ENCODE measurements at regions not wholly inside any gene's neighbourhood (a gene's known extent, or its start where the extent isn't known, plus 50 kb on each side); places are given as distances from the start of the nearest gene placed in this dataset.

GRCh38 chr2:120846406-120847095, 110.9 kb downstream of the GLI2 start:
- no peak for FAIRE-seq
- no peak for DNase-seq (ENCODE audit: insufficient read length, low spot score)
- TF ChIP-seq POLR2A (IDR thresholded peaks at IDR 0.05; ENCODE audit: low read depth, low read length) = no peak
- TF ChIP-seq SPI1 (IDR thresholded peaks at IDR 0.05; ENCODE audit: low read depth, low read length) = no peak
- no peak for TF ChIP-seq POLR2AphosphoS5 (IDR thresholded peaks at IDR 0.05; ENCODE audit: low read depth, low read length)
- TF ChIP-seq PAX5 (IDR thresholded peaks at IDR 0.05; ENCODE audit: insufficient read depth, low read length, severe bottlenecking) = no peak
- TF ChIP-seq POU2F2 (IDR thresholded peaks at IDR 0.05; ENCODE audit: low read depth, low read length) = no peak
- TF ChIP-seq TAF1 (IDR thresholded peaks at IDR 0.05; ENCODE audit: low read depth, low read length) = no peak

- no peak for FAIRE-seq
- no peak for TF ChIP-seq SPI1 (IDR thresholded peaks at IDR 0.05; ENCODE audit: low read depth, low read length)
- TF ChIP-seq POU2F2 (IDR thresholded peaks at IDR 0.05; ENCODE audit: low read depth, low read length) = no peak
- no peak for TF ChIP-seq PAX5 (IDR thresholded peaks at IDR 0.05; ENCODE audit: insufficient read depth, low read length, severe bottlenecking)
- no peak for TF ChIP-seq TAF1 (IDR thresholded peaks at IDR 0.05; ENCODE audit: low read depth, low read length)
- no peak for TF ChIP-seq POLR2A (IDR thresholded peaks at IDR 0.05; ENCODE audit: low read depth, low read length)
- TF ChIP-seq POLR2AphosphoS5 (IDR thresholded peaks at IDR 0.05; ENCODE audit: low read depth, low read length) = no peak
- DNase-seq (ENCODE audit: insufficient read length, low spot score) = no peak
Measured at GRCh38 chr2:120847700-120848321, 112.1 kb downstream of the GLI2 start.

GRCh38 chr2:120849278-120849677, 113.6 kb downstream of the GLI2 start:
- FAIRE-seq (no peak), DNase-seq (ENCODE audit: insufficient read length, low spot score) (no peak)
- no peak for TF ChIP-seq PAX5 (IDR thresholded peaks at IDR 0.05; ENCODE audit: insufficient read depth, low read length, severe bottlenecking)
- TF ChIP-seq POU2F2 (IDR thresholded peaks at IDR 0.05; ENCODE audit: low read depth, low read length) = no peak
- no peak for TF ChIP-seq TAF1 (IDR thresholded peaks at IDR 0.05; ENCODE audit: low read depth, low read length)
- TF ChIP-seq POLR2A (IDR thresholded peaks at IDR 0.05; ENCODE audit: low read depth, low read length) = no peak
- no peak for TF ChIP-seq SPI1 (IDR thresholded peaks at IDR 0.05; ENCODE audit: low read depth, low read length)
- TF ChIP-seq POLR2AphosphoS5 (IDR thresholded peaks at IDR 0.05; ENCODE audit: low read depth, low read length) = no peak

- no peak for TF ChIP-seq PAX5 (IDR thresholded peaks at IDR 0.05; ENCODE audit: insufficient read depth, low read length, severe bottlenecking)
- no peak for TF ChIP-seq POLR2A (IDR thresholded peaks at IDR 0.05; ENCODE audit: low read depth, low read length)
- no peak for TF ChIP-seq SPI1 (IDR thresholded peaks at IDR 0.05; ENCODE audit: low read depth, low read length)
- TF ChIP-seq POLR2AphosphoS5 (IDR thresholded peaks at IDR 0.05; ENCODE audit: low read depth, low read length) = no peak
- TF ChIP-seq TAF1 (IDR thresholded peaks at IDR 0.05; ENCODE audit: low read depth, low read length) = no peak
- TF ChIP-seq POU2F2 (IDR thresholded peaks at IDR 0.05; ENCODE audit: low read depth, low read length) = no peak
- FAIRE-seq = no peak
Measured at GRCh38 chr2:120850551-120850950, 114.9 kb downstream of the GLI2 start.

GRCh38 chr2:120851116-120851773, 115.6 kb downstream of the GLI2 start:
- no peak for DNase-seq (ENCODE audit: insufficient read length, low spot score)
- FAIRE-seq = no peak
- no peak for TF ChIP-seq POLR2A (IDR thresholded peaks at IDR 0.05; ENCODE audit: low read depth, low read length)
- no peak for TF ChIP-seq POLR2AphosphoS5 (IDR thresholded peaks at IDR 0.05; ENCODE audit: low read depth, low read length)
- no peak for TF ChIP-seq TAF1 (IDR thresholded peaks at IDR 0.05; ENCODE audit: low read depth, low read length)
- no peak for TF ChIP-seq POU2F2 (IDR thresholded peaks at IDR 0.05; ENCODE audit: low read depth, low read length)
- TF ChIP-seq SPI1 (IDR thresholded peaks at IDR 0.05; ENCODE audit: low read depth, low read length) = no peak
- TF ChIP-seq PAX5 (IDR thresholded peaks at IDR 0.05; ENCODE audit: insufficient read depth, low read length, severe bottlenecking) = no peak

More at GRCh38 chr2:120850551-120850950, 114.9 kb downstream of the GLI2 start:
- no peak for DNase-seq (ENCODE audit: insufficient read length, low spot score)

- TF ChIP-seq POLR2A (IDR thresholded peaks at IDR 0.05; ENCODE audit: low read depth, low read length) (no peak), SPI1 (IDR thresholded peaks at IDR 0.05; ENCODE audit: low read depth, low read length) (no peak), POLR2AphosphoS5 (IDR thresholded peaks at IDR 0.05; ENCODE audit: low read depth, low read length) (no peak), PAX5 (IDR thresholded peaks at IDR 0.05; ENCODE audit: insufficient read depth, low read length, severe bottlenecking) (no peak), POU2F2 (IDR thresholded peaks at IDR 0.05; ENCODE audit: low read depth, low read length) (no peak), TAF1 (IDR thresholded peaks at IDR 0.05; ENCODE audit: low read depth, low read length) (no peak)
- no peak for FAIRE-seq
- no peak for DNase-seq (ENCODE audit: insufficient read length, low spot score)
Measured at GRCh38 chr2:120852200-120852815, 116.6 kb downstream of the GLI2 start.

GRCh38 chr2:120853306-120854013, 117.8 kb downstream of the GLI2 start:
- TF ChIP-seq POLR2A (IDR thresholded peaks at IDR 0.05; ENCODE audit: low read depth, low read length) (no peak), SPI1 (IDR thresholded peaks at IDR 0.05; ENCODE audit: low read depth, low read length) (no peak), POU2F2 (IDR thresholded peaks at IDR 0.05; ENCODE audit: low read depth, low read length) (no peak), PAX5 (IDR thresholded peaks at IDR 0.05; ENCODE audit: insufficient read depth, low read length, severe bottlenecking) (no peak), TAF1 (IDR thresholded peaks at IDR 0.05; ENCODE audit: low read depth, low read length) (no peak), POLR2AphosphoS5 (IDR thresholded peaks at IDR 0.05; ENCODE audit: low read depth, low read length) (no peak)
- FAIRE-seq = no peak
- no peak for DNase-seq (ENCODE audit: insufficient read length, low spot score)

- TF ChIP-seq TAF1 (IDR thresholded peaks at IDR 0.05; ENCODE audit: low read depth, low read length) (no peak), SPI1 (IDR thresholded peaks at IDR 0.05; ENCODE audit: low read depth, low read length) (no peak), POU2F2 (IDR thresholded peaks at IDR 0.05; ENCODE audit: low read depth, low read length) (no peak), POLR2A (IDR thresholded peaks at IDR 0.05; ENCODE audit: low read depth, low read length) (no peak), PAX5 (IDR thresholded peaks at IDR 0.05; ENCODE audit: insufficient read depth, low read length, severe bottlenecking) (no peak), POLR2AphosphoS5 (IDR thresholded peaks at IDR 0.05; ENCODE audit: low read depth, low read length) (no peak)
- no peak for DNase-seq (ENCODE audit: insufficient read length, low spot score)
- no peak for FAIRE-seq
Measured at GRCh38 chr2:120854014-120854620, 118.4 kb downstream of the GLI2 start.
